Skin of body (tissue), 1 donor: ENCODE measurements at regions not wholly inside any gene's neighbourhood (a gene's known extent, or its start where the extent isn't known, plus 50 kb on each side); places are given as distances from the start of the nearest gene placed in this dataset.

Experiments
- DNase-seq: peaks from one replicate; lab custom pipeline; 2025; lab: John Stamatoyannopoulos, UW

- no peak for DNase-seq
Observed at GRCh38 chr12:124445826-124446225, 121.6 kb downstream of the NCOR2 start.

GRCh38 chr12:124445121-124445718 lies 122.2 kb downstream of the NCOR2 start:
- DNase-seq, result no peak

GRCh38 chr12:124443931-124444712 lies 123.3 kb downstream of the NCOR2 start:
- no peak for DNase-seq

- no peak for DNase-seq
Observed at GRCh38 chr12:124442772-124443445, 124.5 kb downstream of the NCOR2 start.

- DNase-seq, result no peak
Observed at GRCh38 chr12:124442281-124442680, 125.1 kb downstream of the NCOR2 start.

GRCh38 chr12:124441443-124442194 lies 125.8 kb downstream of the NCOR2 start:
- DNase-seq, result no peak

GRCh38 chr12:124440841-124441381 lies 126.5 kb downstream of the NCOR2 start:
- DNase-seq, result no peak

- no peak for DNase-seq
Observed at GRCh38 chr12:124440031-124440626, 127.3 kb downstream of the NCOR2 start.

- DNase-seq, result no peak
Observed at GRCh38 chr12:124438437-124439056, 128.9 kb downstream of the NCOR2 start.

- no peak for DNase-seq
Observed at GRCh38 chr12:124437617-124438436, 129.6 kb downstream of the NCOR2 start.

GRCh38 chr12:124437121-124437520 lies 130.3 kb downstream of the NCOR2 start:
- DNase-seq, result no peak

- no peak for DNase-seq
Observed at GRCh38 chr12:124436366-124436765, 131.0 kb downstream of the NCOR2 start.

- no peak for DNase-seq
Observed at GRCh38 chr12:124435806-124436345, 131.5 kb downstream of the NCOR2 start.

- DNase-seq, result no peak
Observed at GRCh38 chr12:124434951-124435805, 132.2 kb downstream of the NCOR2 start.

- DNase-seq, result no peak
Observed at GRCh38 chr12:124434354-124434753, 133.1 kb downstream of the NCOR2 start.

GRCh38 chr12:124433879-124434278 lies 133.5 kb downstream of the NCOR2 start:
- no peak for DNase-seq

- DNase-seq, result no peak
Observed at GRCh38 chr12:124433147-124433874, 134.1 kb downstream of the NCOR2 start.

GRCh38 chr12:124432376-124432775 lies 135.0 kb downstream of the NCOR2 start:
- no peak for DNase-seq
